ENCODE measurements at regions not wholly inside any gene's neighbourhood (a gene's known extent, or its start where the extent isn't known, plus 50 kb on each side); places are given as distances from the start of the nearest gene placed in this dataset.

- TF ChIP-seq, protein P1, sequence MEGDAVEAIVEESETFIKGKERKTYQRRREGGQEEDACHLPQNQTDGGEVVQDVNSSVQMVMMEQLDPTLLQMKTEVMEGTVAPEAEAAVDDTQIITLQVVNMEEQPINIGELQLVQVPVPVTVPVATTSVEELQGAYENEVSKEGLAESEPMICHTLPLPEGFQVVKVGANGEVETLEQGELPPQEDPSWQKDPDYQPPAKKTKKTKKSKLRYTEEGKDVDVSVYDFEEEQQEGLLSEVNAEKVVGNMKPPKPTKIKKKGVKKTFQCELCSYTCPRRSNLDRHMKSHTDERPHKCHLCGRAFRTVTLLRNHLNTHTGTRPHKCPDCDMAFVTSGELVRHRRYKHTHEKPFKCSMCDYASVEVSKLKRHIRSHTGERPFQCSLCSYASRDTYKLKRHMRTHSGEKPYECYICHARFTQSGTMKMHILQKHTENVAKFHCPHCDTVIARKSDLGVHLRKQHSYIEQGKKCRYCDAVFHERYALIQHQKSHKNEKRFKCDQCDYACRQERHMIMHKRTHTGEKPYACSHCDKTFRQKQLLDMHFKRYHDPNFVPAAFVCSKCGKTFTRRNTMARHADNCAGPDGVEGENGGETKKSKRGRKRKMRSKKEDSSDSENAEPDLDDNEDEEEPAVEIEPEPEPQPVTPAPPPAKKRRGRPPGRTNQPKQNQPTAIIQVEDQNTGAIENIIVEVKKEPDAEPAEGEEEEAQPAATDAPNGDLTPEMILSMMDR (IDR thresholded peaks at IDR 0.05; ENCODE audit: borderline replicate concordance, extremely low read depth, low read length, poor library complexity, severe bottlenecking): no peak
- TF ChIP-seq EZH2 (IDR thresholded peaks at IDR 0.05; ENCODE audit: borderline replicate concordance, low read depth, low read length, severe bottlenecking): no peak
Observed at GRCh38 chr14:101504096-101504948, 57.0 kb upstream of the DIO3 start.
